GM21723 (cell line): ENCODE measurements at regions not wholly inside any gene's neighbourhood (a gene's known extent, or its start where the extent isn't known, plus 50 kb on each side); places are given as distances from the start of the nearest gene placed in this dataset.

ENCODE experiments used
- ATAC-seq: cut with Tn5 transposase; IDR thresholded peaks from one replicate; pipeline ENCODE4 v1.9.1; 2021; ENCODE audit warnings: mild to moderate bottlenecking, moderate library complexity; ENCODE audit not compliant: unreplicated experiment

DNA sequence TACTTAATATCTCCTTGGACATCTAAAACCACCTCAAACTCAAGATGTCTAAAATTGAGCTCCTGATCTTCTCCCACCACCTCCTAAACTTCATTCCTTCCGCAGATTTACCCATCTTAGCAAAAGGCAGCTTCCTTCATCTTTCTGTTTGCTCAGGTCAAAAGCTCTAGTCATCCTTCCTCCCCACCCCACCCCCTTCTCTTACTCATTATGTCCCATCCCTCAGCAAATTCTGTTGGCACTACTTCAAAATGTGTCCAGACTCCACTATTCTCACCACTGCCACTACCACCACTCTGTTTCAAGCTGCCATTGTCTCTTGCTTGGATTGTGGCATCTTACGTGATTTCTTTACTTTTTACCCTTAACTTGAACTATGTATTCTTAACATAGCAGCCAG is 59.2 kb upstream of the ZDHHC17 start:
- no peak for ATAC-seq

GRCh38 chr12:76706101-76706500 is 57.8 kb upstream of the ZDHHC17 start:
- ATAC-seq: peak; percentile 48

- ATAC-seq: no peak
Observed at GRCh38 chr12:76706761-76707160, 57.2 kb upstream of the ZDHHC17 start.

DNA sequence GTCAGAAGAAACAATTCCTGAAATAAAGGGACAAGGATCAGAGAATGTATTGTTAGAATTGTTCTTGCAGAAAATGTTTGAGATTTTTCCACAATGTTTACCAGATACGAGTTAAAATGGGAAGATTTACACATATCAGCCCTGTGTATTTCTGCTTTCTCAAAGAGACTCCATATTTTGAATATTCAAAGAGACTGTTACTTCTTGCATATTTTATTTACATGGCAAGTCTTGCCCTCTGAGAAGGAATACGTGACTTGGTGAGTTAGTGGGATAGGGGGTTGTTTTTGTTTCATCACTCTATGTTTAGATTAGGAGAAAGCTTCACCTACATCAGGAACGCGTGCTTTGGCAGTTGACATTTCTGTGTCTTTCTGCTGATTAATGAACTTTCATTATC is 56.1 kb upstream of the ZDHHC17 start:
- no peak for ATAC-seq

DNA sequence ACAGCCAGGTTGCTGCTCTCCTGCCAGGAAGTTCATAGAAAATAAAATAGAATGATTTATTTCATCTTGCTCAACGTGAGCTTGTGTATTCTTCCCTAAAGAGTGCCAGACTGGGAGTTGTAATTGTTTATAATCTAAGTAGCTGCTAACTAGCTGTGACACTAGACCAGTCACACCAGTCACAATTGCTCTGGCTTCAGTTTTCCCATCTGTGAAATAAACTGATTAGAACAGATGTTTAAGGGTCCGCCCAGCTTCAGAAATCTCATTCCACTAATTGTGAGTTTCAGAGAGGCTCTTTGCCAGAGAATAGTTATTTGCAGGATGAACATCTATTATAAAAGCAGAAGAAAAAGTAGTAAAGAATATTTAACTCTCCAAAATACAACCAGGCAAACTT is 55.6 kb upstream of the ZDHHC17 start:
- no peak for ATAC-seq

- ATAC-seq: no peak
Observed at GRCh38 chr12:76711241-76711640, 52.7 kb upstream of the ZDHHC17 start.

DNA sequence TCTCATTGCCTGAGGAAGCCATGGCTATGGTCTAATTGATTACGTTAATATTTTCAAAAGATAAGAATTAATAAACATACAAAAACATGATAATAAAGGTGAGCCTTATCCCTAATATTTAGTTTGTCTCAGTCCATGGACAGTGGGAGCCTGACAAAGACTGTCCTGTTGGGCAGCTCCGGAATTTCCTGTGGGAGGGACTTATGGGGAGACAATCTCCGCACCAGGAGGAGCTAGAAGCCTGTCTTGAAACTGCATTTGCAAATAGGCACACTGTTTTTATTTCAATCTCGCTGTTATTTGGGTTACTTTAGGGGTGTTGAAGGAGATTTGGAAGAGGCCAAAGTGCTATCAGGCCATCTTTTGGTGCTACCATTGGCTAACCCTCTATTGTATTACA is 50.8 kb upstream of the ZDHHC17 start:
- ATAC-seq: no peak

GRCh38 chr12:76713986-76714385 is 49.9 kb upstream of the ZDHHC17 start:
- no peak for ATAC-seq
